ENCODE measurements at regions not wholly inside any gene's neighbourhood (a gene's known extent, or its start where the extent isn't known, plus 50 kb on each side); places are given as distances from the start of the nearest gene placed in this dataset.

DNA sequence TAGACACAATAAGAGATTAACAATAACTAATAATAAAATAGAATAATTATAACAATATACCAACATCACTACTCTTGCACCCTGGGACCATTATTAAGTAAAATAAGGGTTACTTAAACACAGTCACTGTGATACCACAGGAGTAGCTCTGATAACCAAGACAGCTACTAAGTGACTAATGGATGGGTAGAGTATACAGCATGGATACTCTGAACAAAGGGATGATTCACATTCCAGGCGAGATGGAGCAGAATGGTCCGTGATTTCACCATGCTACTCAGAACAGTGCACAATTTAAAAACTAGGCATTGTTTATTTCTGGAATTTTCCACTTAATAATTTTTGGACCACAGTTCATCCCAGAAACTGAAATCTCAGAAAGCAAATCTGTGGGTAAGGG lies 80.0 kb upstream of the FUT9 start:
- Histone ChIP-seq H3K36me3 (ENCODE audit: low read length) (no peaks in the 10 kb centered on the region), H3K4me2 (ENCODE audit: low read depth, low read length, poor library complexity, severe bottlenecking) (no peak overlapping the region), H2AFZ (ENCODE audit: low read depth, low read length, severe bottlenecking) (no peak overlapping the region), H3K79me2 (ENCODE audit: insufficient read depth, low read length) (no peaks in the 10 kb centered on the region), H3K27me3 (ENCODE audit: low read length) (no peaks in the 10 kb centered on the region), H3K9me2 (replicated peaks; ENCODE audit: insufficient read depth, low read length) (no peaks in the 10 kb centered on the region), H3K4me3 (ENCODE audit: insufficient read depth, low read length, poor library complexity, severe bottlenecking) (no peak overlapping the region), H3K9me3 (ENCODE audit: insufficient read depth, low read length) (no peaks in the 10 kb centered on the region), H3K27ac (ENCODE audit: low read depth, low read length) (no peak overlapping the region), H3K9ac (ENCODE audit: low read length) (no peak overlapping the region), H4K20me1 (ENCODE audit: low read depth, low read length) (no peaks in the 10 kb centered on the region), H3F3A (ENCODE audit: insufficient read depth) (no peaks in the 10 kb centered on the region)
- TF ChIP-seq, protein P1, sequence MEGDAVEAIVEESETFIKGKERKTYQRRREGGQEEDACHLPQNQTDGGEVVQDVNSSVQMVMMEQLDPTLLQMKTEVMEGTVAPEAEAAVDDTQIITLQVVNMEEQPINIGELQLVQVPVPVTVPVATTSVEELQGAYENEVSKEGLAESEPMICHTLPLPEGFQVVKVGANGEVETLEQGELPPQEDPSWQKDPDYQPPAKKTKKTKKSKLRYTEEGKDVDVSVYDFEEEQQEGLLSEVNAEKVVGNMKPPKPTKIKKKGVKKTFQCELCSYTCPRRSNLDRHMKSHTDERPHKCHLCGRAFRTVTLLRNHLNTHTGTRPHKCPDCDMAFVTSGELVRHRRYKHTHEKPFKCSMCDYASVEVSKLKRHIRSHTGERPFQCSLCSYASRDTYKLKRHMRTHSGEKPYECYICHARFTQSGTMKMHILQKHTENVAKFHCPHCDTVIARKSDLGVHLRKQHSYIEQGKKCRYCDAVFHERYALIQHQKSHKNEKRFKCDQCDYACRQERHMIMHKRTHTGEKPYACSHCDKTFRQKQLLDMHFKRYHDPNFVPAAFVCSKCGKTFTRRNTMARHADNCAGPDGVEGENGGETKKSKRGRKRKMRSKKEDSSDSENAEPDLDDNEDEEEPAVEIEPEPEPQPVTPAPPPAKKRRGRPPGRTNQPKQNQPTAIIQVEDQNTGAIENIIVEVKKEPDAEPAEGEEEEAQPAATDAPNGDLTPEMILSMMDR (IDR thresholded peaks at IDR 0.05; ENCODE audit: insufficient read depth, low read length, poor library complexity, severe bottlenecking) = no peak
- no peak for TF ChIP-seq EZH2phosphoT487 (conservative IDR thresholded peaks at IDR 0.05; ENCODE audit: low read length)

DNA sequence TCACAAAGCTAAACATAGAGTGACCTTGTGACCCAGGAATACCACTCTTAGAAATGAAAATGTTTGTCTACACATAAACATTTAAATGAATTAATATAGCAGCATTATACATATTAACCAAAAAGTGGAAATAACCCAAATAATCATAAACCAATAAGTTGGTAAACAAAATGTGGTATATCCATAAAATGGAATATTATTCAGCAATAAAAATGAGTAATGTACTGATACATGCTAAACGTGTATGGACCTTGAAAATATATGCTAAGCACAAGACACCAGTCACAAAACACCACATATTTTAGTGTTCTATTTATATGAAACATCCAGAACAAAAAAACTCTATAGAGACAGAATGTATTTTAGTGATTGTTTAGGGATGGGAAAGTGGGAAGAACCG lies 68.9 kb upstream of the FUT9 start:
- no peak overlapping the region for H3K4me3 ChIP-seq (ENCODE audit: insufficient read depth, low read length, poor library complexity, severe bottlenecking)
- no peaks in the 10 kb centered on the region for H4K20me1 ChIP-seq (ENCODE audit: low read depth, low read length)
- H3K36me3 ChIP-seq (ENCODE audit: low read length) = no peaks in the 10 kb centered on the region
- H3K9me2 ChIP-seq (replicated peaks; ENCODE audit: insufficient read depth, low read length) = no peaks in the 10 kb centered on the region
- H3K79me2 ChIP-seq (ENCODE audit: insufficient read depth, low read length) = no peaks in the 10 kb centered on the region
- H2AFZ ChIP-seq (ENCODE audit: low read depth, low read length, severe bottlenecking) = no peak overlapping the region
- no peaks in the 10 kb centered on the region for H3K27me3 ChIP-seq (ENCODE audit: low read length)
- no peak overlapping the region for H3K4me2 ChIP-seq (ENCODE audit: low read depth, low read length, poor library complexity, severe bottlenecking)
- H3K9ac ChIP-seq (ENCODE audit: low read length) = no peak overlapping the region
- no peak for TF ChIP-seq EZH2phosphoT487 (conservative IDR thresholded peaks at IDR 0.05; ENCODE audit: low read length)
- TF ChIP-seq, protein P1 (IDR thresholded peaks at IDR 0.05; ENCODE audit: insufficient read depth, low read length, poor library complexity, severe bottlenecking) = no peak
- no peak overlapping the region for H3K27ac ChIP-seq (ENCODE audit: low read depth, low read length)
- H3F3A ChIP-seq (ENCODE audit: insufficient read depth) = no peaks in the 10 kb centered on the region
- H3K9me3 ChIP-seq (ENCODE audit: insufficient read depth, low read length) = no peaks in the 10 kb centered on the region

DNA sequence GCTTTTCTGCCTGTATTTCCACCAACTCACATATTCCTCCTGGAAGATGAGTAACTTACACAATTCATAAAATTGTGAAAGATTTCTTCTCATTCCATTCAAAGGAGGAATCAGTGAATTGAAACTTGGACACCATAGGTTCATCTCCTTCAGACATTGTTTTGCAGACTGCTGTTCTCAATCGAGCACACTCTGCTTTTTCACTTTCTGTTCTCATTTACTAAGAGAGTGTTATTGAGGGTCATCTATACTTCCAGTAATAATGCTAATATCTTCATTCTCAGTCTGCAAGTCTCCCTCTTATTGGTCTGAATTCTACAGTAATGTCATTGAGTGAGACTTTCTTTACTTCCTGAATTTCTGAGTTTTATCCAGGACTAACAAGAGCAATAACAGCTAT lies 67.5 kb upstream of the FUT9 start:
- no peaks in the 10 kb centered on the region for H3K27me3 ChIP-seq (ENCODE audit: low read length)
- no peak for TF ChIP-seq EZH2phosphoT487 (conservative IDR thresholded peaks at IDR 0.05; ENCODE audit: low read length)
- TF ChIP-seq, protein P1 (IDR thresholded peaks at IDR 0.05; ENCODE audit: insufficient read depth, low read length, poor library complexity, severe bottlenecking) = no peak
- no peak overlapping the region for H2AFZ ChIP-seq (ENCODE audit: low read depth, low read length, severe bottlenecking)

More for the DNA sequence above, 67.5 kb upstream of the FUT9 start:
- Histone ChIP-seq H4K20me1 (ENCODE audit: low read depth, low read length) (no peaks in the 10 kb centered on the region), H3K4me3 (ENCODE audit: insufficient read depth, low read length, poor library complexity, severe bottlenecking) (no peak overlapping the region), H3K4me2 (ENCODE audit: low read depth, low read length, poor library complexity, severe bottlenecking) (no peak overlapping the region), H3K36me3 (ENCODE audit: low read length) (no peaks in the 10 kb centered on the region), H3K9me2 (replicated peaks; ENCODE audit: insufficient read depth, low read length) (no peaks in the 10 kb centered on the region), H3F3A (ENCODE audit: insufficient read depth) (no peaks in the 10 kb centered on the region), H3K79me2 (ENCODE audit: insufficient read depth, low read length) (no peaks in the 10 kb centered on the region), H3K9me3 (ENCODE audit: insufficient read depth, low read length) (no peaks in the 10 kb centered on the region), H3K9ac (ENCODE audit: low read length) (no peak overlapping the region), H3K27ac (ENCODE audit: low read depth, low read length) (no peak overlapping the region)

Data from SU-DHL-6 (cell line).